Left lung (tissue), 4 donors: ENCODE measurements at regions not wholly inside any gene's neighbourhood (a gene's known extent, or its start where the extent isn't known, plus 50 kb on each side); places are given as distances from the start of the nearest gene placed in this dataset.

ENCODE experiments used
- ATAC-seq: fragments of 200-7000 bp; cut with Tn5 transposase; one replicate; pipeline ENCODE4 v1.9.1; 2020; ENCODE audit warnings: moderate library complexity
- DNase-seq, 4 donors: peaks; one replicate each; pipeline ENCODE4 v3.0.0-alpha.2; 2013 to 2020
- H3K27ac ChIP-seq, 2 donors: fragments of 200-600 bp; sonication (generic) in 1 of 2; one replicate each; pipeline versions ENCODE4 v1.5.0 to v1.8.0; 2020 to 2021
- H3K27me3 ChIP-seq, 2 donors: fragments of 200-600 bp; sonication (generic) in 1 of 2; one replicate each; pipeline versions ENCODE4 v1.5.0 to v1.8.0; 2020 to 2021
- H3K36me3 ChIP-seq, 2 donors: fragments of 200-600 bp; sonication (generic) in 1 of 2; one replicate each; pipeline versions ENCODE4 v1.5.0 to v1.8.0; 2020 to 2021
- H3K4me1 ChIP-seq, 2 donors: fragments of 200-600 bp; one replicate each; pipeline ENCODE4 v1.8.0; 2021
- H3K4me3 ChIP-seq, 2 donors: fragments of 200-600 bp; sonication (generic) in 1 of 2; one replicate each; pipeline versions ENCODE4 v1.5.0 to v1.8.0; 2020 to 2021; ENCODE audit warnings: mild to moderate bottlenecking in 1 of 2
- H3K9me3 ChIP-seq, 2 donors: fragments of 200-600 bp; sonication (generic) in 1 of 2; one replicate each; pipeline versions ENCODE4 v1.5.0 to v1.8.0; 2020 to 2021
- intact Hi-C, 2 donors: fragments of 100-400 bp; cut with DNase I; formaldehyde crosslinking; loops; one replicate each; pipeline versions ENCODE4 v1.11.2 to v1.14.2; 2022
- TF ChIP-seq, protein P1 (sequence below), 2 donors: fragments of 200-600 bp; sonication (generic) in 1 of 2; IDR thresholded peaks; one replicate each; pipeline versions ENCODE4 v1.5.0 to v1.8.0; 2021; ENCODE audit warnings: antibody characterized with exemption in 2 of 2
- donor health status: DM: no; HTN: yes; CAD: no.
- donor health status: DM: no; HTN: no; CAD: no.

GRCh38 chr15:46460431-46461094, 825.7 kb downstream of the SQOR start:
- H3K9me3 ChIP-seq = peaks cover 0 to 3% of the 10 kb centered on the region in 2 donors
- intact Hi-C loops = no loop called here
- H3K27me3 ChIP-seq = no peaks in the 10 kb centered on the region
- H3K27ac ChIP-seq = no peak overlapping the region
- H3K4me3 ChIP-seq = no peak overlapping the region
- TF ChIP-seq, protein P1, sequence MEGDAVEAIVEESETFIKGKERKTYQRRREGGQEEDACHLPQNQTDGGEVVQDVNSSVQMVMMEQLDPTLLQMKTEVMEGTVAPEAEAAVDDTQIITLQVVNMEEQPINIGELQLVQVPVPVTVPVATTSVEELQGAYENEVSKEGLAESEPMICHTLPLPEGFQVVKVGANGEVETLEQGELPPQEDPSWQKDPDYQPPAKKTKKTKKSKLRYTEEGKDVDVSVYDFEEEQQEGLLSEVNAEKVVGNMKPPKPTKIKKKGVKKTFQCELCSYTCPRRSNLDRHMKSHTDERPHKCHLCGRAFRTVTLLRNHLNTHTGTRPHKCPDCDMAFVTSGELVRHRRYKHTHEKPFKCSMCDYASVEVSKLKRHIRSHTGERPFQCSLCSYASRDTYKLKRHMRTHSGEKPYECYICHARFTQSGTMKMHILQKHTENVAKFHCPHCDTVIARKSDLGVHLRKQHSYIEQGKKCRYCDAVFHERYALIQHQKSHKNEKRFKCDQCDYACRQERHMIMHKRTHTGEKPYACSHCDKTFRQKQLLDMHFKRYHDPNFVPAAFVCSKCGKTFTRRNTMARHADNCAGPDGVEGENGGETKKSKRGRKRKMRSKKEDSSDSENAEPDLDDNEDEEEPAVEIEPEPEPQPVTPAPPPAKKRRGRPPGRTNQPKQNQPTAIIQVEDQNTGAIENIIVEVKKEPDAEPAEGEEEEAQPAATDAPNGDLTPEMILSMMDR (IDR thresholded peaks at IDR 0.05) = no peak
- no peaks in the 10 kb centered on the region for H3K36me3 ChIP-seq
- H3K4me1 ChIP-seq = no peaks in the 10 kb centered on the region
- ATAC-seq = no peak
- DNase-seq = no peak

DNA sequence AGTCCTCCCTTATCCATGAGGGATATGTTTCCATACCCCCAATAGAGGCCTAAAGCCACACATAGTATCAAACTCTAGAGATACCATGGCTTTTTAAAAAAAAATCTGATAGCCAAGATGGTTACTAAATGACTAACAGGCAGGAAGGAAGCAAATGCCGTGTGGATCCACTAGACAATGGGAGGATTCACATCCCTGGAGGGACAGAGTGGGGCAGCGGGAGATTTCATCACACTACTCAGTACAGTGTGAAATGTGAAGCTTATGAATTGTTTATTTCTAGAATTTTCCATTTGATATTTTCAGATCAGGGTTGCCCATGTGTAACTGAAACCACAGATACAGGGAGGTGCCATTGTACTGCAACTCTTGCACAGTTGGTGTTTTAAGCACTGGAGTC, 826.6 kb downstream of the SQOR start:
- Histone ChIP-seq H3K4me1 (no peaks in the 10 kb centered on the region), H3K27me3 (no peaks in the 10 kb centered on the region), H3K27ac (no peak overlapping the region), H3K4me3 (no peak overlapping the region), H3K36me3 (no peaks in the 10 kb centered on the region), H3K9me3 (peaks cover 0 to 3% of the 10 kb centered on the region in 2 donors)
- intact Hi-C loops = no loop called here
- ATAC-seq (no peak), DNase-seq (no peak)
- TF ChIP-seq, protein P1 (IDR thresholded peaks at IDR 0.05) = no peak

GRCh38 chr15:46467041-46467440, 832.2 kb downstream of the SQOR start:
- DNase-seq = no peak
- intact Hi-C loops = no loop called here
- Histone ChIP-seq H3K9me3 (peaks cover 0 to 3% of the 10 kb centered on the region in 2 donors), H3K27ac (no peak overlapping the region), H3K27me3 (no peaks in the 10 kb centered on the region), H3K36me3 (no peaks in the 10 kb centered on the region), H3K4me1 (no peaks in the 10 kb centered on the region), H3K4me3 (no peak overlapping the region)
- TF ChIP-seq, protein P1 (IDR thresholded peaks at IDR 0.05) = no peak
- no peak for ATAC-seq

- no peaks in the 10 kb centered on the region for H3K36me3 ChIP-seq
- no peak for ATAC-seq
- TF ChIP-seq, protein P1 (IDR thresholded peaks at IDR 0.05) = no peak
Observed at GRCh38 chr15:46471096-46471495, 836.3 kb downstream of the SQOR start.

GRCh38 chr15:46489276-46489675, 854.4 kb downstream of the SQOR start:
- Histone ChIP-seq H3K36me3 (no peaks in the 10 kb centered on the region), H3K4me3 (no peak overlapping the region), H3K27me3 (no peaks in the 10 kb centered on the region), H3K27ac (no peak overlapping the region), H3K4me1 (no peaks in the 10 kb centered on the region), H3K9me3 (peaks cover 0 to 12% of the 10 kb centered on the region in 2 donors)
- DNase-seq (no peak), ATAC-seq (no peak)
- TF ChIP-seq, protein P1 (IDR thresholded peaks at IDR 0.05) = no peak
- intact Hi-C loops = no loop called here

More at GRCh38 chr15:46471096-46471495, 836.3 kb downstream of the SQOR start:
- no peaks in the 10 kb centered on the region for H3K27me3 ChIP-seq
- H3K4me1 ChIP-seq = no peaks in the 10 kb centered on the region
- H3K4me3 ChIP-seq = no peak overlapping the region
- peaks cover 0 to 7% of the 10 kb centered on the region in 2 donors for H3K9me3 ChIP-seq
- intact Hi-C loops = no loop called here
- no peak overlapping the region for H3K27ac ChIP-seq
- DNase-seq = no peak
